Sigmoid colon (tissue), 4 donors: ENCODE measurements at regions not wholly inside any gene's neighbourhood (a gene's known extent, or its start where the extent isn't known, plus 50 kb on each side); places are given as distances from the start of the nearest gene placed in this dataset.

Experiments used
- EP300 ChIP-seq, 4 donors: sonication (generic); formaldehyde crosslinking; IDR thresholded peaks; one replicate each; pipeline ENCODE4 v1.6.1; 2017; ENCODE audit warnings: antibody characterized with exemption in 4 of 4
- POLR2A ChIP-seq, 2 donors: fragments of 450-650 bp; IDR thresholded peaks; one replicate each; pipeline ENCODE4 v1.6.1; 2016; ENCODE audit warnings: antibody characterized with exemption in 2 of 2, mild to moderate bottlenecking in 2 of 2, moderate library complexity in 2 of 2
- POLR2AphosphoS5 ChIP-seq, 4 donors: sonication (generic); formaldehyde crosslinking; IDR thresholded peaks; one replicate each; pipeline ENCODE4 v1.6.1; 2017; ENCODE audit warnings: antibody characterized with exemption in 4 of 4
- TF ChIP-seq, protein P1 (sequence below), 4 experiments: fragments of 450-650 bp in 3 of 4; fragments of 200-600 bp in 1 of 4; IDR thresholded peaks; one replicate each; pipeline ENCODE4 v1.5.1; 2016 to 2019; ENCODE audit warnings: antibody characterized with exemption in 4 of 4, mild to moderate bottlenecking in 3 of 4, moderate library complexity in 2 of 4

DNA sequence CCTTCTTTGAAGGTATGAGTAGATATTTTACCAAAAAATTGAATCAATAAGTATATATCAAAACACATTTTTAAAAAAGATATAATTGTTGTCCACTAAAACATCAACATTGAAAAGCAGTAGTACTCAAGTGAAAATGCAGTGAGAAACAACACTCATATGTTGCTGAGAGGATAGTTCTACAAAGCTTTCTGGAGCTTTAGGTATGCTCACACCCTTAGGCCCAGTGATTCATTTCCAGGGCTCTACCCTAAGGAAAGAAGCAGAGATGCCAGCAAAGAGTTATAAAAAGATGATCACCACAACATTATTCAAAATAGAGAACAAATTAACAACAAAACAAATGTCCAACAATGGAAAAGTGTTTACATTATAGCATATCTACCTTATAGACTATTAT is 197.3 kb upstream of the CCDC150 start:
- TF ChIP-seq, protein P1, sequence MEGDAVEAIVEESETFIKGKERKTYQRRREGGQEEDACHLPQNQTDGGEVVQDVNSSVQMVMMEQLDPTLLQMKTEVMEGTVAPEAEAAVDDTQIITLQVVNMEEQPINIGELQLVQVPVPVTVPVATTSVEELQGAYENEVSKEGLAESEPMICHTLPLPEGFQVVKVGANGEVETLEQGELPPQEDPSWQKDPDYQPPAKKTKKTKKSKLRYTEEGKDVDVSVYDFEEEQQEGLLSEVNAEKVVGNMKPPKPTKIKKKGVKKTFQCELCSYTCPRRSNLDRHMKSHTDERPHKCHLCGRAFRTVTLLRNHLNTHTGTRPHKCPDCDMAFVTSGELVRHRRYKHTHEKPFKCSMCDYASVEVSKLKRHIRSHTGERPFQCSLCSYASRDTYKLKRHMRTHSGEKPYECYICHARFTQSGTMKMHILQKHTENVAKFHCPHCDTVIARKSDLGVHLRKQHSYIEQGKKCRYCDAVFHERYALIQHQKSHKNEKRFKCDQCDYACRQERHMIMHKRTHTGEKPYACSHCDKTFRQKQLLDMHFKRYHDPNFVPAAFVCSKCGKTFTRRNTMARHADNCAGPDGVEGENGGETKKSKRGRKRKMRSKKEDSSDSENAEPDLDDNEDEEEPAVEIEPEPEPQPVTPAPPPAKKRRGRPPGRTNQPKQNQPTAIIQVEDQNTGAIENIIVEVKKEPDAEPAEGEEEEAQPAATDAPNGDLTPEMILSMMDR (IDR thresholded peaks at IDR 0.05): no peak
- TF ChIP-seq POLR2A (IDR thresholded peaks at IDR 0.05) (no peak), EP300 (IDR thresholded peaks at IDR 0.05) (no peak), POLR2AphosphoS5 (IDR thresholded peaks at IDR 0.05) (no peak)
